ENCODE measurements at regions not wholly inside any gene's neighbourhood (a gene's known extent, or its start where the extent isn't known, plus 50 kb on each side); places are given as distances from the start of the nearest gene placed in this dataset.
A peak's percentile ranks its signal among the peaks of the same experiment; 100 is the strongest.

GRCh38 chr12:66976526-66976925 is 292.6 kb upstream of the CAND1 start:
- no peak for DNase-seq

DNA sequence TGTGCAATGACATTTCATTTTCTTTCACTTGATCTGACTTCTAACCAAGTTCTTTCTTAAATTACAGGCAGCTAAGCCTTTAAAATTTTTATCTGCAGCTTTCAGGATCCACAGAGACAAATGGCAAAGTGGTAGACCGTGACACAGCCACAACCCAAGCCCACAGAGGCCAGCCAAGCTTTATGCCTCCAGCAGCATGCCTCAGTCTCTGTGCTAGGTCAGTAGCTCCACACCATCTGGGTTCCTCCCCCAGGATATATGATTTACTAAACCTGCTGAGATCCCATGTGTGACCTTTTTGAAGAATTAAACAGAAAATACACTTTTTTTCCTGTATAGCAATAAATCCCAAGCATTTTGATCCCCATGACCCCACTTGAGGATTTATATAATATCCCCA is 290.4 kb upstream of the CAND1 start:
- no peak for DNase-seq

- DNase-seq, result no peak
Measured at GRCh38 chr12:66979251-66979650, 289.9 kb upstream of the CAND1 start.

GRCh38 chr12:66984077-66984476 is 285.1 kb upstream of the CAND1 start:
- no peak for DNase-seq

GRCh38 chr12:66984962-66985361 is 284.2 kb upstream of the CAND1 start:
- no peak for DNase-seq

DNA sequence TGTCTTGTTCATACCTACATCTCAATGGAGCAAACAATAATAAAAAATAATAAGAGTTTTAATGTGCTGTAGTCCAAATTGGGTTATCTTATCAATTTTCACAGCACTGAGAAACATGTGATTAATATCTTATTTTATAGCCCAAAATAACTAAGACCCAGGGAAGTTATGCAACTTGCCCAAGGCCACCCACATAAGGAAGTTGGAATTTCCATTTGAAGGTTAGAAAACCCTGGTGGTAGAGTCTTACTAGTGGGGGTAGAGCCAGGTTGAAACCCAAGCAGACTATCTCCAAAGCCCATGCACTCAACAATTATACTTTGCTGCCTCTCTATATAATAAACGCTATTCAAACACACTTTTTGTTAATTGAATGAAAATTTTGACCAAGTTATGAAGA is 270.0 kb upstream of the CAND1 start:
- DNase-seq, result no peak

- DNase-seq, result no peak
Measured at GRCh38 chr12:67001251-67001650, 267.9 kb upstream of the CAND1 start.

DNA sequence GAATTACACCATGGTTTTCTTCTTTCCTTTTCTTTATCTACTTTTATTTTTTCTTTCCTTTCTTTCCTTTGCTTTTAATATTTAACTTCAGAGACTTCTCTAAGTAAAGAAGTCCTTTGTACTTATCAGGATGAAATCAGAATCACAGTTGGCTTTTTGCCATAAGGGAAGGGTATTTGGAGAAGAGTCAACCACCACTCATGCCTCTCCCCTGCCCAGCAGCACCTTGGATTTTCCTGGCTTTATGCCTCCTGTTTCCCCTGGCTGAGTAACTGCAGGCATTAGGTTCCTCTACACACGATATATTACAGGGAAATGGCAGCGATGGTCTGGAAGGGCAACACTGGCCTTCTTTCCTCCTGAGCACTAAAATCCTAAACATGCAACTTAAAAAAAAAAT is 266.4 kb upstream of the CAND1 start:
- DNase-seq, result no peak

- no peak for DNase-seq
Measured at GRCh38 chr12:67006610-67007009, 262.5 kb upstream of the CAND1 start.

DNA sequence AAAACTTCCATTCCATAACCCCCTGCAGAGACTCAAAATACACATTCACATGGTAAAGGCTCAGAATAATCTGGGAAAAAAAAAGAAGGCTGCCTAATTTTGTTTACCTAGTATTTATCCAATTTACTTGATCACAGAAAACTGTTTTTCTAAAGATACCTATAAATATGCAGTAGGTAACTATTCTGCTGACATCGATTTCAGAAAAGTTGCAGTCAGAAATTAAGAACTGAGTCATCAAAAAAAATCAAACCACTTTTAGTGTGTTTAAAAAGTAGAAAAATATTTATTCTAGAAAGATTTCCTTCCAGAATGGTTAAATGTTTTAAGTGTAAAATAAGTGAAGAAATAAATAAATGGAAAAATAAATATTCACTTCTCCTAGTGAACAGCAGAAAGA is 254.5 kb upstream of the CAND1 start:
- no peak for DNase-seq

GRCh38 chr12:67018105-67018504 is 251.1 kb upstream of the CAND1 start:
- DNase-seq, result no peak

DNA sequence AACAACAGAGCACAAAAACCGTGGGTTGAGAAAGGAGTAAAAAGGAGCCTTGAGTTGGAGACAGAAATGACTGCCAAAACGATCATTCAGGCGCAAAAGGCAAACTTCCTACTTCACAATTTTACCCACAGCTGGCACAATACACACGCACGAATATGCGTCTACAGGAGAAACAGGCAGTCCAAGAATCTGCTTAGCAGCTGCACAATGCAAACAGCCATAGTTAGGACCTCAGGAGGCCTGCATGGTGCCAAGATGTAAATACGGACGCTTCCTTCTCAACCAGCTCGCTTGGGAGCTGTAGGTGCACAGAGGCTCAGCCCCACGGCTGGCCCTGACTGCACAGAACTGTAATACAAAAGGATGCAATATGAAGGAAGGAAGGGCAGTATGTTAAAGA is 250.1 kb upstream of the CAND1 start:
- peak in 1 of 2 donors; percentile 11 for DNase-seq

DNA sequence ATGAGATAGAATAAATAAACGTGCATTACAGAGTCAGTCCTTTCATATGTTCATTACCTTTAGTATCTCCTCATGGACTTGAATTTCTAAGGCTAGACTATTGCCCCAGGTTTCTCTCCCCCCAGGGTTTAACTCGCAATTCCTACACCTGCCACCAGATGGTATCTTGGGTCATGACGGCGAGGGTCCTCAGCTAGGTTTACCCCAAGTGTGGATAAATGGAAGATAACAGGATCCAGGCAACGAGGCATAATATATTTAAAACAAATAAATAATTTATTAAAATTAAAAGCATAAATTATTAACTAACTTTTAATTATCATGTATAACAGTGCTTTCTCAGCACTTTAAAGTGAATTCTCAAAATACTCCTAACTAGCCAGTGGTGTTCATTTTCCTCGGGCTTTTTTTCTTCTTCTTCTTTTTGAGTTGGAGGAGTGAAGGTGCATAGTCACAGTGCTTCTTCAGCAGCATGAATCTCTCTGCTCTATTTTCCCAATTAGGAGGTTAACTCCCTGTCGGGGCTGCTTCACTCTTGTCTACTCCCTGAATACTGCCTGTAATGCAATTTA is 243.5 kb upstream of the CAND1 start:
- no peak for DNase-seq

GRCh38 chr12:67026487-67027246 is 242.5 kb upstream of the CAND1 start:
- DNase-seq, result no peak

GRCh38 chr12:67028529-67028928 is 240.6 kb upstream of the CAND1 start:
- DNase-seq, result no peak

DNA sequence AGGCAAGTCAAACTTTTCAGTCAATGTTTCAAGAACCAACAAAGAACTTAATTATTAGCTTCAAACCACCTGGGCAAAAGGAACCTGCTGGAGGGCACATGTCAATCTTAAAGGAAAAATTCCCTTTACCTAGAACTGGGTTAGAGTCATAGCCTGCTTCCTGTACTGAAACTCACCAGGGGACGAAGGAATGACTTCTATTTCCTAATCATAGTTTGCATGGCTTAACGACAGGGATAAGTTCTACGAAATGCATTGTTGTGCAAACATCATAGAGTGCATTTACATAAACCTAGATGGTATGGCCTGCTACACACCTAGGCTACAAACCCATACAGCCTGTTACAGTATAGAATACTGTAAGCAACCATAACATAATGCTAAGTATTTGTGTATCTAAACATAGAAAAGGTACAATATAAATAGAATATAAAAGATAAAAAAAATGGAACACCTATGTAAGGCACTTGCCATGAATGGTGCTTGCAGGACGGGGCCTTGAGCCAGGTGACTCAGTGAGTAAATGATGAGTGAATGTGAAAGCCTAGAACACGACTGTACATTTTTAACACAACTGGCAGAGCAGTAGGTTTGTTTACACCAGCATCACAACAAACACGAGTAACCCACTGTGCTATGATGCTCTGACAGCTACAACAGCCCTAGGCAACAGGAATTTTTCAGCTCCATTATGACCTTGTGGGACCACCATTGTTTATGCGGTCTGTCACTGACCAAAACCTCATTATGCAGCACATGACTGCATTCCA is 234.9 kb upstream of the CAND1 start:
- no peak for DNase-seq

- DNase-seq, result no peak
Measured at GRCh38 chr12:67035121-67035520, 234.0 kb upstream of the CAND1 start.

- no peak for DNase-seq
Measured at GRCh38 chr12:67038486-67038885, 230.7 kb upstream of the CAND1 start.

DNA sequence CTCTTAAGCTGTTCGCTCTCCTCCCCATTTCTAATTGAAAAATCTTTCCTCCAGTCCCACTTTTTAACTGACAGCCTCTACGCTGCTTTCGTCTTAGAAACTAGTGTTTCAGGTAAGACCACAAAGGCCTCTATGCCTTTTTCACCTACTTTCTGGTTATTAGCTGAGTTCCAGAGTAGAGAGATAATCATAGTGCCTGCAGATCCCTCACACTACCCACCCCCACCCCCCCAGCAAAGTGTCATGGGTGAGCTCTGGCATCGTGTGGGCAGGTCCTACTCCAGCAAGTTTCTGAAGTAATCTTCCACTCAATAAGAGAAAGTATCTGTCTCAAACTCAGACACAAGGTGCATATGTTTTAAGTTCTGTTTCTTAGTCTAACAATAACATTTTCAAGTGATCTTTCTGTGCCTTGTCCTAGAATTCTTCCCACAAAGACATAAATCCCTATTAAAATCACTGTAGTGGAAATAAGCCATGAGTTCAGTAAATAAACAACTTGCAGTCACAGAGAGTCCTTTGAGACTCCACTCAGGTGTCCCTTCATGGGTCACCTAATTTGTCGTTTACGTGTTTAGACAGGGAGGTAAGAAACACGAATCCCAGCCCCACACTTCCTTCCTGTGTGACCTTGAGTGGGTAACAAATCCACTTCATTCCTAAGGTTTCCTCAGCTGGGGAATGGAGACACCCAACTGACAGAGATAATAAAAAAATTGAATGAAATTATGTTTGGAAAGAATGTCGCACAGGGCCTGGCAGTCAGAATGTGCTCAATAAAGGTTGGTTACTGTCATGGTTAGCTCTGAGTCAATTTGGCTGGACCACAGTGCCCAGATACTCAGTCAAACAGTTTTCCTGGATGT is 228.9 kb upstream of the CAND1 start:
- no peak for DNase-seq

GRCh38 chr12:67040861-67041137 is 228.4 kb upstream of the CAND1 start:
- no peak for DNase-seq

DNA sequence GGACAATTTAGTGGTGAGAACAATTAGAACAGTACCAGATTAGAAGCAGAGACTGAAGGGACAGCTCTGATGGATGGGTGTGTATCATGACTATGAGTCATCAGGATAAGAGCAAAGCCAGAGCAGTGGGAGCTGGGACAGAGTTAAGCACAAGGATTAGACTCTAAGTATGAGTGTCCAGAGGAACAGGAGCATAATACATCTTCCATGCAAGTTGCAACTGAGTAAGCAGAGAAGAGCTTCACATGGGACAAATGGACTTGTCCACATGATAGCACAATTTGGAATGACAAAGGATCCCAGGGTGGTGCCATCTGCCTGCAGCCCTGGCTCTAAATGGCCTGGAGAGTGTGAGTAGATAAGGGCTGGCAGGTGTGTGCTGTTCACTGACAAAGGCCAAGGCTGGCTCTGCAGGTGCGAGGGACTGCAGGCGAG is 226.4 kb upstream of the CAND1 start:
- no peak for DNase-seq

DNA sequence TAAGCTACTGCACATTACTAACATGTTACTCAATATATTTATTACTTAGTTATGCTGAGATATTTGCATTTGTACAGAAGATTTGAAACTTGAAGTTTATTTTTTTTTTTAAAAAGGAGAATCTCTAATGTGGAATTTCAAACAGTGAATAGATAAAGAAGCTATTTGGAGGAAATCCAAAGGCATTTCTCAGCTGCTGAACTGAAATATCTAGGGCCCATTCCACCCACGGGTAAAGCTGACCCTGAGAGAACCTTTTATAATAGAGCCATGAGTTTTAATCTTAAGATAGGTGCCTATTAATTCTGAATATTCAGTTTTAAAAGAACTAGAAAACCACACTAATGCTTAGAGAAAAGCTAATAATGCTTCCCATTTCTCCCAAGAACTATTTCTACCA is 225.4 kb upstream of the CAND1 start:
- no peak for DNase-seq

DNA sequence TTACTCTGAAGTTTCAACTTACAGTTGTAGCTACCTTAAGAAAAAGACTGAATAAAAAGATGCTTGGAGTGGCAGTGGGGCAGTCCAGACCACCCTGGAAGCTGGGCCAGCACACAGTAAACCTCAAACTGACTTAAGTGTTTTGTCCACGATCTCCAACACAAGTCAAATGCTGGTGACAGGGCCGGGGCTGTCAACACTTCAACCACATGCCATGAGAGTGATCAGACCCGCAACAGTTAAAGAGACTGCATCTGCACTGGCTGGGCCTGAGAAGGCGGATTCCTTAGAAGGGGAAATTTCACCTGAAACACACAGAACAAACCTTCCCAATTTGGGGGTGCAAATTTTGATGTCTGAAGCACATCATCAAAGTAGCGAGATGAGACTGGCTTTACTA is 223.5 kb upstream of the CAND1 start:
- DNase-seq, result no peak

All from hippocampal formation (tissue), 2 donors.